K562 (cell line): ENCODE measurements at regions not wholly inside any gene's neighbourhood (a gene's known extent, or its start where the extent isn't known, plus 50 kb on each side); places are given as distances from the start of the nearest gene placed in this dataset.

ENCODE experiments used
- ATAC-seq: fragments of 200-7000 bp; cut with Tn5 transposase; 3 replicates; pipeline ENCODE4 v1.9.1; 2020; ENCODE audit warnings: moderate library complexity
- BruUV-seq: library from RNA; stranded (reverse); fragments of 400-500 nt; replicated peaks from 2 replicates; lab custom pipeline; 2021; lab: Mats Ljungman, UMichigan
- CTCF ChIA-PET: fragments of 300-600 bp; formaldehyde crosslinking; extraction: SDS; loops from one replicate; lab custom pipeline; 2021; ENCODE audit warnings: low intra/inter-chr PET ratio; lab: Yijun Ruan, JAX
- POLR2A ChIA-PET: fragments of 300-600, 350-650 bp; sonication (Branson Sonifier 250); formaldehyde crosslinking; extraction: SDS; loops from one replicate; lab custom pipeline; 2021; ENCODE audit warnings: antibody characterized with exemption, inconsistent platforms; lab: Yijun Ruan, JAX
- DNase-seq, 4 experiments: peaks; one replicate each; pipeline versions ENCODE4 v3.0.0 to v3.0.0-alpha.2; 2011 to 2018; ENCODE audit warnings: low spot score in 3 of 4, mixed read lengths in 3 of 4; ENCODE audit errors: extremely low read depth in 1 of 4
- FAIRE-seq: peaks from 2 replicates; lab custom pipeline; 2011; peaks lifted over from hg19 to GRCh38; lab: Jason Lieb, UNC
- H2AFZ ChIP-seq: 2 replicates; pipeline ENCODE4 v1.6.0; 2011; ENCODE audit warnings: low read depth, low read length, control low read depth, inconsistent platforms
- H3K27ac ChIP-seq: fragments of 200-600 bp; 3 replicates; pipeline ENCODE4 v1.8.0; 2011; ENCODE audit warnings: low read depth, mild to moderate bottlenecking, control low read depth, inconsistent platforms, low read length, moderate library complexity, mixed read lengths; ENCODE audit errors: extremely low read depth
- H3K27me3 ChIP-seq, 2 experiments: fragments of 300-600 bp in 1 of 2; 2 replicates in 1 of 2; 3 replicates in 1 of 2; pipeline versions ENCODE4 v1.6.0 to v1.8.0; 2011; ENCODE audit warnings: inconsistent platforms in 2 of 2, low read length in 2 of 2, mild to moderate bottlenecking in 1 of 2, mixed read lengths in 1 of 2, moderate library complexity in 1 of 2; ENCODE audit not compliant: control insufficient read depth in 2 of 2, insufficient read depth in 2 of 2
- H3K36me3 ChIP-seq: fragments of 300-600 bp; 3 replicates; pipeline ENCODE4 v1.8.0; 2011; ENCODE audit warnings: mild to moderate bottlenecking, low read length, inconsistent platforms; ENCODE audit not compliant: control insufficient read depth, insufficient read depth
- H3K4me1 ChIP-seq, 2 experiments: fragments of 200-600 bp in 1 of 2; replicated peaks in 1 of 2; 2 replicates in 1 of 2; 3 replicates in 1 of 2; pipeline versions ENCODE4 v1.5.1 to v1.8.0; 2011; ENCODE audit warnings: inconsistent platforms in 2 of 2, low read length in 2 of 2, mild to moderate bottlenecking in 1 of 2, mixed read lengths in 1 of 2, moderate library complexity in 1 of 2; ENCODE audit not compliant: control insufficient read depth in 2 of 2, insufficient read depth in 2 of 2
- H3K4me2 ChIP-seq: 2 replicates; pipeline ENCODE4 v1.6.1; 2011; ENCODE audit warnings: low read length, control low read depth, inconsistent platforms, mixed read lengths; ENCODE audit not compliant: insufficient read depth
- H3K4me3 ChIP-seq: fragments of 200-600 bp; sonication (generic), shearing (Covaris generic); 2 replicates; pipeline ENCODE4 v1.5.1; 2016; ENCODE audit warnings: control low read depth, inconsistent platforms
- H3K79me2 ChIP-seq: fragments of 200-600 bp; 3 replicates; pipeline ENCODE4 v1.8.0; 2011; ENCODE audit warnings: low read length, inconsistent platforms; ENCODE audit not compliant: control insufficient read depth, insufficient read depth
- H3K9ac ChIP-seq, 2 experiments: 2 replicates each; pipeline versions ENCODE4 v1.6.0 to v1.6.1; 2011; ENCODE audit warnings: low read depth in 2 of 2, low read length in 2 of 2, control low read depth in 1 of 2, inconsistent platforms in 1 of 2, mild to moderate bottlenecking in 1 of 2, mixed read lengths in 1 of 2; ENCODE audit not compliant: insufficient read depth in 1 of 2
- H3K9me1 ChIP-seq: one replicate; pipeline ENCODE4 v1.6.0; 2011; ENCODE audit warnings: inconsistent platforms, mild to moderate bottlenecking, low read length, moderate library complexity; ENCODE audit not compliant: control insufficient read depth, insufficient read depth
- H3K9me3 ChIP-seq: replicated peaks from 2 replicates; pipeline ENCODE4 v1.5.1; 2011; ENCODE audit warnings: low read depth, low read length, inconsistent platforms; ENCODE audit not compliant: control insufficient read depth, insufficient read depth
- H4K20me1 ChIP-seq: replicated peaks from 2 replicates; pipeline ENCODE4 v1.6.1; 2011; ENCODE audit warnings: low read length, inconsistent platforms, mixed read lengths; ENCODE audit not compliant: control insufficient read depth, insufficient read depth
- BHLHE40 ChIP-seq: IDR thresholded peaks from 2 replicates; pipeline ENCODE4 v1.6.1; 2011; ENCODE audit warnings: low read length, improper control_type of control experiment
- CBX1 ChIP-seq: sonication (generic); IDR thresholded peaks from 2 replicates; pipeline ENCODE4 v1.6.1; 2016; ENCODE audit warnings: antibody characterized with exemption, low read depth, mild to moderate bottlenecking
- E2F4 ChIP-seq: sonication (generic); formaldehyde crosslinking; IDR thresholded peaks from 2 replicates; pipeline ENCODE4 v1.8.0; 2022; ENCODE audit warnings: mild to moderate bottlenecking, low read depth, missing genetic modification reagents
- HNRNPL ChIP-seq: fragments of 200-400 bp; formaldehyde crosslinking; IDR thresholded peaks from 2 replicates; pipeline ENCODE4 v1.6.1; 2017; ENCODE audit warnings: low read depth, mild to moderate bottlenecking, low read length
- IRF9 ChIP-seq: fragments of 450-650 bp; IDR thresholded peaks from 2 replicates; pipeline ENCODE4 v1.6.1; 2016; ENCODE audit warnings: missing biosample characterization, missing genetic modification characterization
- NRF1 ChIP-seq, 2 experiments: fragments of 450-650 bp; IDR thresholded peaks in 1 of 2; conservative IDR thresholded peaks in 1 of 2; 2 replicates each; pipeline ENCODE4 v1.6.1; 2014; ENCODE audit warnings: mild to moderate bottlenecking in 2 of 2
- SPI1 ChIP-seq: IDR thresholded peaks from 2 replicates; pipeline ENCODE4 v1.6.1; 2011; ENCODE audit warnings: low read depth, low read length, control low read depth, borderline replicate concordance
- SUPT5H ChIP-seq: fragments of 450-650 bp; IDR thresholded peaks from 2 replicates; pipeline ENCODE4 v1.6.1; 2016
- ZBTB40 ChIP-seq, 2 experiments: fragments of 450-650 bp in 1 of 2; sonication (generic) in 1 of 2; formaldehyde crosslinking in 1 of 2; IDR thresholded peaks; 2 replicates each; pipeline versions ENCODE4 v1.7.1 to v1.9.0; 2016 to 2022; ENCODE audit warnings: inconsistent platforms in 1 of 2, mild to moderate bottlenecking in 1 of 2, missing genetic modification reagents in 1 of 2
- ZNF217 ChIP-seq: sonication (generic); formaldehyde crosslinking; IDR thresholded peaks from 2 replicates; pipeline ENCODE4 v1.8.0; 2022; ENCODE audit warnings: mild to moderate bottlenecking, missing genetic modification reagents
- WGBS: fragments of 100-300 bp; shearing (Covaris generic); methylation state at CpG from one replicate; pipeline ENCODE4 v1.1.6; 2016; ENCODE audit warnings: low coverage, mixed read lengths; ENCODE audit not compliant: insufficient coverage; ENCODE audit errors: missing lambda C conversion rate; 5-methylcytosine and 5-hydroxymethylcytosine counted together
- in situ Hi-C: fragments of 300-500 bp; cut with MboI; formaldehyde crosslinking; loops from 4 replicates; pipeline ENCODE4 v1.15.0; 2018; ENCODE audit warnings: inconsistent platforms, mixed read lengths
- intact Hi-C: fragments of 100-400 bp; cut with micrococcal nuclease; formaldehyde crosslinking; loops from 2 replicates; pipeline ENCODE4 v1.14.2; 2022

- H3K9me1 ChIP-seq, result no peaks in the 10 kb centered on the region
- no peaks in the 10 kb centered on the region for H3K27me3 ChIP-seq
- no TSS peak for BruUV-seq
- 0% methylated on average over 2 of the region's 2 CpGs for WGBS
- no peak for FAIRE-seq
- ChIA-PET CTCF (no interaction called here), POLR2A (no interaction called here)
- intact Hi-C loops (no loop called here), in situ Hi-C loops (no loop called here)
- H3K9ac ChIP-seq, result no peak overlapping the region
- H3K27ac ChIP-seq, result no peak overlapping the region
- no peak for ATAC-seq
- DNase-seq, result no peak
- H3K4me1 ChIP-seq, result no peaks in the 10 kb centered on the region
- H2AFZ ChIP-seq, result no peak overlapping the region
- H3K9me3 ChIP-seq, result no peaks in the 10 kb centered on the region
- H3K4me2 ChIP-seq, result no peak overlapping the region
- no peaks in the 10 kb centered on the region for H3K79me2 ChIP-seq
- H3K36me3 ChIP-seq, result no peaks in the 10 kb centered on the region
- H3K4me3 ChIP-seq, result no peak overlapping the region
- no peaks in the 10 kb centered on the region for H4K20me1 ChIP-seq
- TF ChIP-seq IRF9 (no peak), CBX1 (no peak), NRF1 (conservative IDR thresholded peaks at IDR 0.05 in 1 of 2, IDR thresholded peaks at IDR 0.05 in 1 of 2) (no peak), E2F4 (no peak), BHLHE40 (no peak), SUPT5H (no peak), ZBTB40 (IDR thresholded peaks at IDR 0.05) (no peak), ZBTB40 (CRISPR knock-in tag; IDR thresholded peaks at IDR 0.05) (no peak), HNRNPL (no peak), SPI1 (no peak), ZNF217 (no peak)
- TF ChIP-seq, all 486 proteins: peak for 0
Observed at GRCh38 chr14:87278415-87278814, 714.6 kb downstream of the GALC start.
